GM23338 (cell line): ENCODE measurements at regions not wholly inside any gene's neighbourhood (a gene's known extent, or its start where the extent isn't known, plus 50 kb on each side); places are given as distances from the start of the nearest gene placed in this dataset.

Source experiments
- CTCF ChIP-seq, 2 experiments: fragments of 200-600 bp in 1 of 2; sonication (generic) in 1 of 2; conservative IDR thresholded peaks; 2 replicates each; pipeline versions ENCODE4 v1.5.1 to v1.6.1; 2016 to 2017; ENCODE audit warnings: antibody characterized with exemption in 2 of 2, low read depth in 2 of 2, mild to moderate bottlenecking in 2 of 2, moderate library complexity in 1 of 2
- EZH2 ChIP-seq: fragments of 200-600 bp; sonication (generic); IDR thresholded peaks from one replicate; pipeline ENCODE4 v1.8.0; 2017; ENCODE audit warnings: antibody characterized with exemption, mild to moderate bottlenecking, low read depth; ENCODE audit not compliant: unreplicated experiment
- EZH2phosphoT487 ChIP-seq: fragments of 200-600 bp; sonication (generic); IDR thresholded peaks from one replicate; pipeline ENCODE4 v1.8.1; 2018; ENCODE audit warnings: antibody characterized with exemption; ENCODE audit not compliant: unreplicated experiment
- JUNB ChIP-seq: IDR thresholded peaks from one replicate; pipeline ENCODE4 v1.6.1; 2016; ENCODE audit warnings: antibody characterized with exemption; ENCODE audit not compliant: unreplicated experiment
- POLR2AphosphoS5 ChIP-seq: IDR thresholded peaks from 2 replicates; pipeline ENCODE4 v1.6.1; 2016; ENCODE audit warnings: antibody characterized with exemption, low read depth
- ZNF114 ChIP-seq: fragments of 250-450 bp; sonication (Bioruptor Pico); IDR thresholded peaks from 2 replicates; pipeline ENCODE4 v1.5.0; 2020; ENCODE audit warnings: mild to moderate bottlenecking, moderate library complexity

- no peak for TF ChIP-seq EZH2phosphoT487
- no peak for TF ChIP-seq CTCF (conservative IDR thresholded peaks at IDR 0.05; ENCODE audit: low read depth in 2 of 2)
- no peak for TF ChIP-seq JUNB
- no peak for TF ChIP-seq EZH2
- no peak for TF ChIP-seq POLR2AphosphoS5
- no peak for TF ChIP-seq ZNF114 (CRISPR knock-in tag)
Observed at GRCh38 chr5:176725521-176726280, 78.4 kb downstream of the TSPAN17 start.
